GM23338 (cell line): ENCODE measurements at regions not wholly inside any gene's neighbourhood (a gene's known extent, or its start where the extent isn't known, plus 50 kb on each side); places are given as distances from the start of the nearest gene placed in this dataset.

Experiments
- ATAC-seq: fragments of 200-7000 bp; cut with Tn5 transposase; 3 replicates; pipeline ENCODE4 v1.9.1; 2020
- DNase-seq: peaks from one replicate; pipeline ENCODE4 v3.0.0-alpha.2; 2015; ENCODE audit warnings: low spot score
- H2AFZ ChIP-seq: fragments of 200-600 bp; sonication (generic); 2 replicates; pipeline ENCODE4 v1.8.0; 2016; ENCODE audit warnings: antibody characterized with exemption, mild to moderate bottlenecking, moderate library complexity
- H3F3A ChIP-seq: fragments of 200-600 bp; sonication (generic); replicated peaks from 2 replicates; pipeline ENCODE4 v1.8.0; 2017; ENCODE audit warnings: antibody characterized with exemption, mixed run types, low read depth
- H3K27ac ChIP-seq: fragments of 200-600 bp; sonication (generic); 2 replicates; pipeline ENCODE4 v1.6.1; 2016; ENCODE audit warnings: low read depth
- H3K27me3 ChIP-seq: fragments of 200-600 bp; sonication (generic); 2 replicates; pipeline ENCODE4 v1.8.0; 2016; ENCODE audit warnings: mild to moderate bottlenecking, mixed run types, moderate library complexity; ENCODE audit not compliant: insufficient read depth
- H3K36me3 ChIP-seq: fragments of 200-600 bp; sonication (generic); 2 replicates; pipeline ENCODE4 v1.8.0; 2016; ENCODE audit warnings: mild to moderate bottlenecking; ENCODE audit not compliant: insufficient read depth
- H3K4me1 ChIP-seq: fragments of 200-600 bp; sonication (generic); 2 replicates; pipeline ENCODE4 v1.8.0; 2016; ENCODE audit warnings: mild to moderate bottlenecking, moderate library complexity; ENCODE audit not compliant: insufficient read depth
- H3K4me2 ChIP-seq: fragments of 200-600 bp; sonication (generic); 2 replicates; pipeline ENCODE4 v1.7.1; 2017; ENCODE audit warnings: mixed run types
- H3K4me3 ChIP-seq: fragments of 200-600 bp; sonication (generic); 2 replicates; pipeline ENCODE4 v1.6.1; 2016; ENCODE audit warnings: mixed run types
- H3K79me2 ChIP-seq: fragments of 200-600 bp; sonication (generic); replicated peaks from 2 replicates; pipeline ENCODE4 v1.8.0; 2017; ENCODE audit warnings: mild to moderate bottlenecking; ENCODE audit not compliant: insufficient read depth
- H3K9me2 ChIP-seq: fragments of 200-600 bp; sonication (generic); 2 replicates; pipeline ENCODE4 v1.8.0; 2017; ENCODE audit not compliant: insufficient read depth
- H4K20me1 ChIP-seq: fragments of 200-600 bp; sonication (generic); replicated peaks from 2 replicates; pipeline ENCODE4 v1.8.0; 2017; ENCODE audit warnings: mild to moderate bottlenecking; ENCODE audit not compliant: insufficient read depth
- H3K27ac Mint-ChIP-seq: 2 replicates; pipeline ENCODE4 v1.8.0; 2020; ENCODE audit warnings: inconsistent platforms, mild to moderate bottlenecking, moderate library complexity, mixed read lengths
- H3K27me3 Mint-ChIP-seq: 3 replicates; pipeline ENCODE4 v1.8.0; 2022; ENCODE audit warnings: low read depth, mild to moderate bottlenecking, moderate library complexity, mixed read lengths, inconsistent platforms; ENCODE audit not compliant: insufficient read depth, poor library complexity
- H3K36me3 Mint-ChIP-seq: 3 replicates; pipeline ENCODE4 v1.8.0; 2021; ENCODE audit warnings: low read depth, mild to moderate bottlenecking, inconsistent platforms, moderate library complexity, mixed read lengths
- H3K4me1 Mint-ChIP-seq: 3 replicates; pipeline ENCODE4 v1.8.0; 2020; ENCODE audit warnings: mild to moderate bottlenecking, inconsistent platforms, mixed read lengths
- H3K4me3 Mint-ChIP-seq: 3 replicates; pipeline ENCODE4 v1.8.0; 2021; ENCODE audit warnings: moderate library complexity, mild to moderate bottlenecking, inconsistent platforms, mixed read lengths
- H3K9me3 Mint-ChIP-seq: 3 replicates; pipeline ENCODE4 v1.8.0; 2020; ENCODE audit warnings: moderate library complexity, mild to moderate bottlenecking, inconsistent platforms, mixed read lengths
- EZH2phosphoT487 ChIP-seq: fragments of 200-600 bp; sonication (generic); IDR thresholded peaks from one replicate; pipeline ENCODE4 v1.8.1; 2018; ENCODE audit warnings: antibody characterized with exemption; ENCODE audit not compliant: unreplicated experiment
- NANOG ChIP-seq: IDR thresholded peaks from 2 replicates; pipeline ENCODE4 v1.6.1; 2016; ENCODE audit warnings: antibody characterized with exemption, borderline replicate concordance
- POLR2AphosphoS5 ChIP-seq: IDR thresholded peaks from 2 replicates; pipeline ENCODE4 v1.6.1; 2016; ENCODE audit warnings: antibody characterized with exemption, low read depth
- TF ChIP-seq, protein P1 (sequence below): IDR thresholded peaks from one replicate; pipeline ENCODE4 v1.6.1; 2018; ENCODE audit warnings: antibody characterized with exemption; ENCODE audit not compliant: unreplicated experiment
- TF ChIP-seq, protein P2 (sequence below): fragments of 250-450 bp; sonication (Bioruptor Pico); IDR thresholded peaks from 2 replicates; pipeline ENCODE4 v1.5.0; 2020; ENCODE audit warnings: mild to moderate bottlenecking, moderate library complexity
- TF ChIP-seq, protein P3 (sequence below): IDR thresholded peaks from 2 replicates; pipeline ENCODE4 v1.6.1; 2016; ENCODE audit warnings: antibody characterized with exemption

DNA sequence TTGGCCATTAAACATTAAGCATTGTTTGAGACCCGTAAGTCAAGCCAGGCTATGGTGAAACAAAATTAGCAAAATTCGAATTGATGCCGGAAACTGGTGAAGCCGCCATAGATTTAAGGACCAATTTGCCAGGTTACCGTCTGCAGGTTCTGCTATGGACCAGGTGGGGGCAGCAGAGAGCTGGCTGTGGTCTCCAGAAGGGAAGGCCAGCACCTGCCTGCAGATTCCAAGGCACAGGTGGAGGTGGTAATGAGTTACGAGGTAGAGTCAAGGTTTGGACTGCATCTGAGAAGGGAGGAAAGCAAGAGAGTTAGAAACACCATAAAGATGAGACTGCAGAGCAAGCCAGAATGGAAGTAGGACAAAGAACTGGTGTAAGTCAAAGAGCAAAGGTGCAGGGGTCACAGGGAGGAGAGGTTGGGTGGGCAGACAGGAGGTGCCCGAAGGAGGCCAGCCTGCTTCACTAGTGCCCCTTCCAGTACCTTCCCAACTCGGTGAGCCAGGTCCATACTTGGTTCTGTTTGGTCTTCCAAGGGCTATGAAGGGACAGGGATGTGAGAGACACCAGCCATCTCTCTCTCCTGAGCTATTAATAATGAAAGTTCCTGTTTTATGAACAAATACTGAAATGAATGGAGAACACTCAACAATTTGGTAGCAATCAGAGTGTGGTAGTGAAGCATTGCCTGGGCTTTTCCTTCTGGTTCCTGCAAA is 131.6 kb upstream of the ESR1 start (continued):
- TF ChIP-seq, protein P1, sequence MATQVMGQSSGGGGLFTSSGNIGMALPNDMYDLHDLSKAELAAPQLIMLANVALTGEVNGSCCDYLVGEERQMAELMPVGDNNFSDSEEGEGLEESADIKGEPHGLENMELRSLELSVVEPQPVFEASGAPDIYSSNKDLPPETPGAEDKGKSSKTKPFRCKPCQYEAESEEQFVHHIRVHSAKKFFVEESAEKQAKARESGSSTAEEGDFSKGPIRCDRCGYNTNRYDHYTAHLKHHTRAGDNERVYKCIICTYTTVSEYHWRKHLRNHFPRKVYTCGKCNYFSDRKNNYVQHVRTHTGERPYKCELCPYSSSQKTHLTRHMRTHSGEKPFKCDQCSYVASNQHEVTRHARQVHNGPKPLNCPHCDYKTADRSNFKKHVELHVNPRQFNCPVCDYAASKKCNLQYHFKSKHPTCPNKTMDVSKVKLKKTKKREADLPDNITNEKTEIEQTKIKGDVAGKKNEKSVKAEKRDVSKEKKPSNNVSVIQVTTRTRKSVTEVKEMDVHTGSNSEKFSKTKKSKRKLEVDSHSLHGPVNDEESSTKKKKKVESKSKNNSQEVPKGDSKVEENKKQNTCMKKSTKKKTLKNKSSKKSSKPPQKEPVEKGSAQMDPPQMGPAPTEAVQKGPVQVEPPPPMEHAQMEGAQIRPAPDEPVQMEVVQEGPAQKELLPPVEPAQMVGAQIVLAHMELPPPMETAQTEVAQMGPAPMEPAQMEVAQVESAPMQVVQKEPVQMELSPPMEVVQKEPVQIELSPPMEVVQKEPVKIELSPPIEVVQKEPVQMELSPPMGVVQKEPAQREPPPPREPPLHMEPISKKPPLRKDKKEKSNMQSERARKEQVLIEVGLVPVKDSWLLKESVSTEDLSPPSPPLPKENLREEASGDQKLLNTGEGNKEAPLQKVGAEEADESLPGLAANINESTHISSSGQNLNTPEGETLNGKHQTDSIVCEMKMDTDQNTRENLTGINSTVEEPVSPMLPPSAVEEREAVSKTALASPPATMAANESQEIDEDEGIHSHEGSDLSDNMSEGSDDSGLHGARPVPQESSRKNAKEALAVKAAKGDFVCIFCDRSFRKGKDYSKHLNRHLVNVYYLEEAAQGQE, result no peak

DNA sequence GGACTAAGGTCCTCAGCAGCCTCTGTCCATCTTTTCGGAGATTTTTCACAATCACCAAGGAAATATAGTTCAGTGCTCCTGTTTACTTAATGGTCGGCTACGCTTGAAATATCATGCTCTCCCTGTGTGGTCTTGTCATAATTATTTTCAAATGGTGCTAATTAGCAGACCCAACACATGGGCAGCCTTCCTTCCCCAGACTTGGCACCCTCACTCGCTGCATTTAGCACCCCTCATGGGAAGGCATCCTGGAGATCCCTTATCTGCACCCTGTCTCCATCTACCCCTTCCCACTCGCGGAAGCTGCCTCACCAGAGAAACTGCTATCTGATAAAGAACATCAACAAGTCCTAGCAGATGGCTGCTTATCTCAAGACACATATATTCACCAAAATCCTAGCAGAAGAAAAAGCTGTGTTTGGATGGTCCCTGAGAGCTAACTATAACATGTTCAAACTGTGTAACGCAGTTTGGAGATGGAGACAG is 131.0 kb upstream of the ESR1 start:
- Histone ChIP-seq H3K9me2 (peaks cover 8% of the 10 kb centered on the region; the same call in 1 of the 2 replicates), H3K4me3 (no peak overlapping the region), H3K4me1 (no peaks in the 10 kb centered on the region), H3K27me3 (no peaks in the 10 kb centered on the region), H2AFZ (no peak overlapping the region), H3F3A (no peaks in the 10 kb centered on the region), H3K36me3 (no peaks in the 10 kb centered on the region), H4K20me1 (no peaks in the 10 kb centered on the region), H3K27ac (no peak overlapping the region), H3K4me2 (no peak overlapping the region), H3K79me2 (no peaks in the 10 kb centered on the region)
- no peaks in the 10 kb centered on the region for H3K36me3 Mint-ChIP-seq
- DNase-seq, result no peak
- no peak overlapping the region for H3K27ac Mint-ChIP-seq
- no peak for ATAC-seq
- H3K27me3 Mint-ChIP-seq, result no peaks in the 10 kb centered on the region
- no peak overlapping the region for H3K4me3 Mint-ChIP-seq
- H3K4me1 Mint-ChIP-seq, result peaks cover 4% of the 10 kb centered on the region; the same call in 2 of the 3 replicates
- TF ChIP-seq, protein P2, sequence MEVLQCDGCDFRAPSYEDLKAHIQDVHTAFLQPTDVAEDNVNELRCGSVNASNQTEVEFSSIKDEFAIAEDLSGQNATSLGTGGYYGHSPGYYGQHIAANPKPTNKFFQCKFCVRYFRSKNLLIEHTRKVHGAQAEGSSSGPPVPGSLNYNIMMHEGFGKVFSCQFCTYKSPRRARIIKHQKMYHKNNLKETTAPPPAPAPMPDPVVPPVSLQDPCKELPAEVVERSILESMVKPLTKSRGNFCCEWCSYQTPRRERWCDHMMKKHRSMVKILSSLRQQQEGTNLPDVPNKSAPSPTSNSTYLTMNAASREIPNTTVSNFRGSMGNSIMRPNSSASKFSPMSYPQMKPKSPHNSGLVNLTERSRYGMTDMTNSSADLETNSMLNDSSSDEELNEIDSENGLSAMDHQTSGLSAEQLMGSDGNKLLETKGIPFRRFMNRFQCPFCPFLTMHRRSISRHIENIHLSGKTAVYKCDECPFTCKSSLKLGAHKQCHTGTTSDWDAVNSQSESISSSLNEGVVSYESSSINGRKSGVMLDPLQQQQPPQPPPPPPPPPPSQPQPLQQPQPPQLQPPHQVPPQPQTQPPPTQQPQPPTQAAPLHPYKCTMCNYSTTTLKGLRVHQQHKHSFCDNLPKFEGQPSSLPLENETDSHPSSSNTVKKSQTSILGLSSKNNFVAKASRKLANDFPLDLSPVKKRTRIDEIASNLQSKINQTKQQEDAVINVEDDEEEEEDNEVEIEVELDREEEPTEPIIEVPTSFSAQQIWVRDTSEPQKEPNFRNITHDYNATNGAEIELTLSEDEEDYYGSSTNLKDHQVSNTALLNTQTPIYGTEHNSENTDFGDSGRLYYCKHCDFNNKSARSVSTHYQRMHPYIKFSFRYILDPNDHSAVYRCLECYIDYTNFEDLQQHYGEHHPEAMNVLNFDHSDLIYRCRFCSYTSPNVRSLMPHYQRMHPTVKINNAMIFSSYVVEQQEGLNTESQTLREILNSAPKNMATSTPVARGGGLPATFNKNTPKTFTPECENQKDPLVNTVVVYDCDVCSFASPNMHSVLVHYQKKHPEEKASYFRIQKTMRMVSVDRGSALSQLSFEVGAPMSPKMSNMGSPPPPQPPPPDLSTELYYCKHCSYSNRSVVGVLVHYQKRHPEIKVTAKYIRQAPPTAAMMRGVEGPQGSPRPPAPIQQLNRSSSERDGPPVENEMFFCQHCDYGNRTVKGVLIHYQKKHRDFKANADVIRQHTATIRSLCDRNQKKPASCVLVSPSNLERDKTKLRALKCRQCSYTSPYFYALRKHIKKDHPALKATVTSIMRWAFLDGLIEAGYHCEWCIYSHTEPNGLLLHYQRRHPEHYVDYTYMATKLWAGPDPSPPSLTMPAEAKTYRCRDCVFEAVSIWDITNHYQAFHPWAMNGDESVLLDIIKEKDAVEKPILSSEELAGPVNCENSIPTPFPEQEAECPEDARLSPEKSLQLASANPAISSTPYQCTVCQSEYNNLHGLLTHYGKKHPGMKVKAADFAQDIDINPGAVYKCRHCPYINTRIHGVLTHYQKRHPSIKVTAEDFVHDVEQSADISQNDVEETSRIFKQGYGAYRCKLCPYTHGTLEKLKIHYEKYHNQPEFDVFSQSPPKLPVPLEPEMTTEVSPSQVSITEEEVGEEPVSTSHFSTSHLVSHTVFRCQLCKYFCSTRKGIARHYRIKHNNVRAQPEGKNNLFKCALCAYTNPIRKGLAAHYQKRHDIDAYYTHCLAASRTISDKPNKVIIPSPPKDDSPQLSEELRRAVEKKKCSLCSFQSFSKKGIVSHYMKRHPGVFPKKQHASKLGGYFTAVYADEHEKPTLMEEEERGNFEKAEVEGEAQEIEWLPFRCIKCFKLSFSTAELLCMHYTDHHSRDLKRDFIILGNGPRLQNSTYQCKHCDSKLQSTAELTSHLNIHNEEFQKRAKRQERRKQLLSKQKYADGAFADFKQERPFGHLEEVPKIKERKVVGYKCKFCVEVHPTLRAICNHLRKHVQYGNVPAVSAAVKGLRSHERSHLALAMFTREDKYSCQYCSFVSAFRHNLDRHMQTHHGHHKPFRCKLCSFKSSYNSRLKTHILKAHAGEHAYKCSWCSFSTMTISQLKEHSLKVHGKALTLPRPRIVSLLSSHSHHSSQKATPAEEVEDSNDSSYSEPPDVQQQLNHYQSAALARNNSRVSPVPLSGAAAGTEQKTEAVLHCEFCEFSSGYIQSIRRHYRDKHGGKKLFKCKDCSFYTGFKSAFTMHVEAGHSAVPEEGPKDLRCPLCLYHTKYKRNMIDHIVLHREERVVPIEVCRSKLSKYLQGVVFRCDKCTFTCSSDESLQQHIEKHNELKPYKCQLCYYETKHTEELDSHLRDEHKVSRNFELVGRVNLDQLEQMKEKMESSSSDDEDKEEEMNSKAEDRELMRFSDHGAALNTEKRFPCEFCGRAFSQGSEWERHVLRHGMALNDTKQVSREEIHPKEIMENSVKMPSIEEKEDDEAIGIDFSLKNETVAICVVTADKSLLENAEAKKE (CRISPR knock-in tag), result no peak
- TF ChIP-seq POLR2AphosphoS5 (no peak), EZH2phosphoT487 (no peak), NANOG (no peak)
- TF ChIP-seq, protein P3, sequence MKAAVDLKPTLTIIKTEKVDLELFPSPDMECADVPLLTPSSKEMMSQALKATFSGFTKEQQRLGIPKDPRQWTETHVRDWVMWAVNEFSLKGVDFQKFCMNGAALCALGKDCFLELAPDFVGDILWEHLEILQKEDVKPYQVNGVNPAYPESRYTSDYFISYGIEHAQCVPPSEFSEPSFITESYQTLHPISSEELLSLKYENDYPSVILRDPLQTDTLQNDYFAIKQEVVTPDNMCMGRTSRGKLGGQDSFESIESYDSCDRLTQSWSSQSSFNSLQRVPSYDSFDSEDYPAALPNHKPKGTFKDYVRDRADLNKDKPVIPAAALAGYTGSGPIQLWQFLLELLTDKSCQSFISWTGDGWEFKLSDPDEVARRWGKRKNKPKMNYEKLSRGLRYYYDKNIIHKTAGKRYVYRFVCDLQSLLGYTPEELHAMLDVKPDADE, result no peak
- no peaks in the 10 kb centered on the region; the same call in 1 of the 3 replicates for H3K9me3 Mint-ChIP-seq
